Kidney (tissue), 13 donors: ENCODE measurements at regions not wholly inside any gene's neighbourhood (a gene's known extent, or its start where the extent isn't known, plus 50 kb on each side); places are given as distances from the start of the nearest gene placed in this dataset.

Experiments
- DNase-seq, 5 donors: peaks; one replicate each; pipeline ENCODE4 v3.0.0-alpha.2; 2013 to 2020
- FAIRE-seq: peaks from 2 replicates; lab custom pipeline; 2012; peaks lifted over from hg19 to GRCh38; lab: Jason Lieb, UNC
- H3K27ac ChIP-seq, 2 donors: one replicate each; pipeline ENCODE4 v1.7.0; 2013; ENCODE audit warnings: low read depth in 2 of 2, low read length in 2 of 2, inconsistent platforms in 1 of 2
- H3K27me3 ChIP-seq: one replicate; pipeline ENCODE4 v1.7.1; 2013; ENCODE audit warnings: low read length, inconsistent platforms; ENCODE audit not compliant: control insufficient read depth, insufficient read depth
- H3K36me3 ChIP-seq, 3 donors: one replicate each; pipeline versions ENCODE4 v1.7.0 to v1.7.1; 2013; ENCODE audit warnings: low read length in 3 of 3, control low read depth in 1 of 3, inconsistent platforms in 1 of 3; ENCODE audit not compliant: insufficient read depth in 3 of 3, control insufficient read depth in 2 of 3
- H3K4me1 ChIP-seq, 3 donors: one replicate each; pipeline versions ENCODE4 v1.7.0 to v1.7.1; 2013; ENCODE audit warnings: low read length in 3 of 3, inconsistent platforms in 1 of 3, low read depth in 1 of 3; ENCODE audit not compliant: control insufficient read depth in 2 of 3, insufficient read depth in 2 of 3
- H3K4me3 ChIP-seq, 3 donors: one replicate each; pipeline versions ENCODE4 v1.7.0 to v1.8.1; 2013; ENCODE audit warnings: low read length in 3 of 3, control low read depth in 1 of 3, inconsistent platforms in 1 of 3
- H3K9ac ChIP-seq, 3 donors: one replicate each; pipeline versions ENCODE4 v1.7.0 to v1.7.1; 2013; ENCODE audit warnings: low read length in 3 of 3, control low read depth in 1 of 3, inconsistent platforms in 1 of 3
- H3K9me3 ChIP-seq, 3 donors: one replicate each; pipeline versions ENCODE4 v1.7.0 to v1.7.1; 2013; ENCODE audit warnings: low read length in 3 of 3, control low read depth in 1 of 3, inconsistent platforms in 1 of 3; ENCODE audit not compliant: control insufficient read depth in 2 of 3, insufficient read depth in 1 of 3
- CTCF ChIP-seq: IDR thresholded peaks from 3 replicates; pipeline ENCODE4 v1.5.1; 2012; ENCODE audit warnings: mild to moderate bottlenecking, moderate library complexity, borderline replicate concordance; ENCODE audit not compliant: insufficient read depth; ENCODE audit errors: extremely low read depth
- intact Hi-C: fragments of 100-400 bp; cut with DNase I; formaldehyde crosslinking; loops from one replicate; pipeline ENCODE4 v1.11.1; 2022
- donor health status: control.
- donor health status: control.
- donor health status: control.
- donor health status: control.
- donor health status: control.
- donor health status: DM: yes; HTN: yes; CAD: no.
- donor health status: Normal renal cell carcinoma (clear cell type).

- Histone ChIP-seq H3K4me3 (no peak overlapping the region), H3K9me3 (no peaks in the 10 kb centered on the region), H3K4me1 (no peaks in the 10 kb centered on the region), H3K27ac (no peak overlapping the region), H3K36me3 (no peaks in the 10 kb centered on the region), H3K27me3 (no peaks in the 10 kb centered on the region), H3K9ac (no peak overlapping the region)
- intact Hi-C loops, result no loop called here
- peak; percentile 32 for TF ChIP-seq CTCF
- FAIRE-seq (no peak), DNase-seq (peak in 2 of 5 donors; percentile 24 to 37)
Observed at GRCh38 chr13:65638572-65639168, 1591.5 kb downstream of the PCDH9 start.

- H3K4me3 ChIP-seq, result no peak overlapping the region
- intact Hi-C loops, result no loop called here
- no peak overlapping the region for H3K27ac ChIP-seq
- TF ChIP-seq CTCF, result no peak
- FAIRE-seq (no peak), DNase-seq (no peak)
- H3K36me3 ChIP-seq, result no peaks in the 10 kb centered on the region
- H3K4me1 ChIP-seq, result no peaks in the 10 kb centered on the region
- no peak overlapping the region for H3K9ac ChIP-seq
- no peaks in the 10 kb centered on the region for H3K27me3 ChIP-seq
- no peaks in the 10 kb centered on the region for H3K9me3 ChIP-seq
Observed at GRCh38 chr13:65633806-65634205, 1596.3 kb downstream of the PCDH9 start.

- Histone ChIP-seq H3K9ac (no peak overlapping the region), H3K4me1 (no peaks in the 10 kb centered on the region), H3K4me3 (no peak overlapping the region), H3K27ac (no peak overlapping the region), H3K27me3 (no peaks in the 10 kb centered on the region), H3K36me3 (no peaks in the 10 kb centered on the region), H3K9me3 (no peaks in the 10 kb centered on the region)
- no peak for FAIRE-seq
- intact Hi-C loops, result no loop called here
- DNase-seq, result no peak
- TF ChIP-seq CTCF, result no peak
Observed at GRCh38 chr13:65631078-65631477, 1599.1 kb downstream of the PCDH9 start.

- TF ChIP-seq CTCF, result no peak
- intact Hi-C loops, result no loop called here
- FAIRE-seq, result no peak
- no peak for DNase-seq
- Histone ChIP-seq H3K4me1 (no peaks in the 10 kb centered on the region), H3K4me3 (no peak overlapping the region), H3K9me3 (no peaks in the 10 kb centered on the region), H3K9ac (no peak overlapping the region), H3K27ac (no peak overlapping the region), H3K27me3 (no peaks in the 10 kb centered on the region), H3K36me3 (no peaks in the 10 kb centered on the region)
Observed at GRCh38 chr13:65629926-65630325, 1600.2 kb downstream of the PCDH9 start.
